22Rv1 (cell line): ENCODE measurements at regions not wholly inside any gene's neighbourhood (a gene's known extent, or its start where the extent isn't known, plus 50 kb on each side); places are given as distances from the start of the nearest gene placed in this dataset.

Experiments
- ZFX ChIP-seq: fragments of 450-650 bp; IDR thresholded peaks from 2 replicates; pipeline ENCODE4 v1.6.1; 2017; ENCODE audit warnings: antibody characterized with exemption, borderline replicate concordance
- TF ChIP-seq, protein P1 (sequence below): fragments of 450-650 bp; IDR thresholded peaks from 2 replicates; pipeline ENCODE4 v1.5.1; 2017; ENCODE audit warnings: mild to moderate bottlenecking

DNA sequence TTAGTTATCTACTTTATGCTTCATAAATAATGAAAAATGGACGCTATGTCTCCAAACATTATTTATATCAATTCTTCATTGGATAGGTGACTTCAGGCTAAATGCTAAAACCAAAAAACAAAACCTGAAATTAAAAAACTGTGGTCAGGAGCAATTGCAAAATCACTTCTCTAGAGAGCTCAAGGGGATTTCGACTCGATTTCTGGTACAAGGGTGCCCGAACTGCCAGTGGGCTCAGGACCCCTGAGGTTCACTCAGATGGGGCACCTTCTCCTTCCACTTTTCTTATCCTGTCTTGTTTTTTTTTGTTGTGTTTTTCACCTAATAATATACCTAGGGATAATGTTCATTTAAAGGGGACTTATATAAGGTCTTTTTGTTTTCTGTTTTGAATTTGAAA lies 65.8 kb upstream of the CELF4 start:
- TF ChIP-seq, protein P1, sequence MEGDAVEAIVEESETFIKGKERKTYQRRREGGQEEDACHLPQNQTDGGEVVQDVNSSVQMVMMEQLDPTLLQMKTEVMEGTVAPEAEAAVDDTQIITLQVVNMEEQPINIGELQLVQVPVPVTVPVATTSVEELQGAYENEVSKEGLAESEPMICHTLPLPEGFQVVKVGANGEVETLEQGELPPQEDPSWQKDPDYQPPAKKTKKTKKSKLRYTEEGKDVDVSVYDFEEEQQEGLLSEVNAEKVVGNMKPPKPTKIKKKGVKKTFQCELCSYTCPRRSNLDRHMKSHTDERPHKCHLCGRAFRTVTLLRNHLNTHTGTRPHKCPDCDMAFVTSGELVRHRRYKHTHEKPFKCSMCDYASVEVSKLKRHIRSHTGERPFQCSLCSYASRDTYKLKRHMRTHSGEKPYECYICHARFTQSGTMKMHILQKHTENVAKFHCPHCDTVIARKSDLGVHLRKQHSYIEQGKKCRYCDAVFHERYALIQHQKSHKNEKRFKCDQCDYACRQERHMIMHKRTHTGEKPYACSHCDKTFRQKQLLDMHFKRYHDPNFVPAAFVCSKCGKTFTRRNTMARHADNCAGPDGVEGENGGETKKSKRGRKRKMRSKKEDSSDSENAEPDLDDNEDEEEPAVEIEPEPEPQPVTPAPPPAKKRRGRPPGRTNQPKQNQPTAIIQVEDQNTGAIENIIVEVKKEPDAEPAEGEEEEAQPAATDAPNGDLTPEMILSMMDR = no peak
- no peak for TF ChIP-seq ZFX
